SK-N-SH treated with all-trans-retinoic acid at 6 μM for 48 hours (cell line): ENCODE measurements at regions not wholly inside any gene's neighbourhood (a gene's known extent, or its start where the extent isn't known, plus 50 kb on each side); places are given as distances from the start of the nearest gene placed in this dataset.
"Not testable (repeated sequence)": the region's sequence is repeated elsewhere in the genome, so short reads cannot be mapped to it uniquely, and the experiment has no call there.

Source experiments
- ARNTL ChIP-seq: fragments of 450-650 bp; formaldehyde crosslinking; IDR thresholded peaks from 2 replicates; pipeline ENCODE4 v1.5.0; 2020; ENCODE audit warnings: low read depth, mild to moderate bottlenecking, moderate library complexity, borderline replicate concordance
- RARB ChIP-seq: fragments of 250-450 bp; sonication (Bioruptor Pico); IDR thresholded peaks from 2 replicates; pipeline ENCODE4 v1.8.0; 2021; ENCODE audit warnings: mild to moderate bottlenecking, moderate library complexity
- TF ChIP-seq, protein P1 (sequence below): fragments of 250-450 bp; sonication (Bioruptor Pico); IDR thresholded peaks from 2 replicates; pipeline ENCODE4 v1.8.0; 2020; ENCODE audit warnings: mild to moderate bottlenecking, moderate library complexity, borderline replicate concordance

DNA sequence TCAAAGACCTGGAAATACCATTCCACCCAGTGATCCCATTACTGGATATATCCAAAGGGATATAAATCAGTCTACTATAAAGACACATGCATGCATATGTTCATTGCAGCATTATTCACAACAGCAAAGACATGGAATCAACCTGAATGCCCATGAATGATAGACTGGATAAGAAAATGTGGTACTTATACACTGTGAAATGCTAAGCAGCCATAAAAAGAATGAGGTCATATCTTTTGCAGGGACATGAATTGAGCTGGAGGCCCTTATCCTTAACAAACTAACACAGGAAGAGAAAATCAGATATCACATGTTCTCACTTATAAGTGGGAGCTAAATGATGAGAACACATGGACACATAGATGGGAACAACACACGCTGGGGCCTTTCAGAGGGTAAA, 174.0 kb upstream of the GIMD1 start:
- not testable (repeated sequence) for TF ChIP-seq RARB (CRISPR knock-in tag); ARNTL
- TF ChIP-seq, protein P1, sequence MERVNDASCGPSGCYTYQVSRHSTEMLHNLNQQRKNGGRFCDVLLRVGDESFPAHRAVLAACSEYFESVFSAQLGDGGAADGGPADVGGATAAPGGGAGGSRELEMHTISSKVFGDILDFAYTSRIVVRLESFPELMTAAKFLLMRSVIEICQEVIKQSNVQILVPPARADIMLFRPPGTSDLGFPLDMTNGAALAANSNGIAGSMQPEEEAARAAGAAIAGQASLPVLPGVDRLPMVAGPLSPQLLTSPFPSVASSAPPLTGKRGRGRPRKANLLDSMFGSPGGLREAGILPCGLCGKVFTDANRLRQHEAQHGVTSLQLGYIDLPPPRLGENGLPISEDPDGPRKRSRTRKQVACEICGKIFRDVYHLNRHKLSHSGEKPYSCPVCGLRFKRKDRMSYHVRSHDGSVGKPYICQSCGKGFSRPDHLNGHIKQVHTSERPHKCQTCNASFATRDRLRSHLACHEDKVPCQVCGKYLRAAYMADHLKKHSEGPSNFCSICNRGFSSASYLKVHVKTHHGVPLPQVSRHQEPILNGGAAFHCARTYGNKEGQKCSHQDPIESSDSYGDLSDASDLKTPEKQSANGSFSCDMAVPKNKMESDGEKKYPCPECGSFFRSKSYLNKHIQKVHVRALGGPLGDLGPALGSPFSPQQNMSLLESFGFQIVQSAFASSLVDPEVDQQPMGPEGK (CRISPR knock-in tag) = not testable (repeated sequence)
